H9 (cell line): ENCODE measurements at regions not wholly inside any gene's neighbourhood (a gene's known extent, or its start where the extent isn't known, plus 50 kb on each side); places are given as distances from the start of the nearest gene placed in this dataset.

Experiments
- DNase-seq: peaks from one replicate; pipeline ENCODE4 v3.0.0-alpha.2; 2017
- H2AFZ ChIP-seq: one replicate; pipeline ENCODE4 v1.6.1; 2013; ENCODE audit warnings: mild to moderate bottlenecking, low read length, control low read depth, moderate library complexity
- H2AK5ac ChIP-seq: 2 replicates; pipeline ENCODE4 v1.6.1; 2013; ENCODE audit warnings: low read length, control low read depth, mixed read lengths; ENCODE audit not compliant: insufficient read length
- H2BK120ac ChIP-seq: one replicate; pipeline ENCODE4 v1.6.1; 2013; ENCODE audit warnings: low read depth, mild to moderate bottlenecking, low read length, control low read depth, inconsistent platforms; ENCODE audit not compliant: poor library complexity, severe bottlenecking
- H2BK12ac ChIP-seq: 2 replicates; pipeline ENCODE4 v1.6.1; 2013; ENCODE audit warnings: low read length, control low read depth, mixed read lengths, low read depth; ENCODE audit not compliant: insufficient read length
- H2BK15ac ChIP-seq: 2 replicates; pipeline ENCODE4 v1.6.1; 2013; ENCODE audit warnings: low read depth, low read length, control low read depth
- H2BK20ac ChIP-seq: one replicate; pipeline ENCODE4 v1.6.1; 2013; ENCODE audit warnings: low read depth, mild to moderate bottlenecking, low read length, control low read depth, inconsistent platforms; ENCODE audit not compliant: poor library complexity, severe bottlenecking
- H2BK5ac ChIP-seq: 2 replicates; pipeline ENCODE4 v1.6.1; 2013; ENCODE audit warnings: low read length, control low read depth, mixed read lengths; ENCODE audit not compliant: insufficient read length
- H3K14ac ChIP-seq: 2 replicates; pipeline ENCODE4 v1.6.1; 2013; ENCODE audit warnings: low read length, control low read depth; ENCODE audit not compliant: insufficient read depth
- H3K18ac ChIP-seq: 2 replicates; pipeline ENCODE4 v1.6.1; 2013; ENCODE audit warnings: low read depth, mild to moderate bottlenecking, mixed read lengths, low read length, control low read depth; ENCODE audit not compliant: insufficient read length
- H3K23ac ChIP-seq: 2 replicates; pipeline ENCODE4 v1.6.1; 2013; ENCODE audit warnings: low read length, control low read depth, mixed read lengths, low read depth; ENCODE audit not compliant: insufficient read length
- H3K23me2 ChIP-seq: 2 replicates; pipeline ENCODE4 v1.6.1; 2013; ENCODE audit warnings: low read depth, mild to moderate bottlenecking, mixed read lengths, low read length, control low read depth; ENCODE audit not compliant: insufficient read length, poor library complexity, severe bottlenecking
- H3K27ac ChIP-seq: 2 replicates; pipeline ENCODE4 v1.5.1; 2013; ENCODE audit warnings: low read length, control low read depth, mixed read lengths, low read depth; ENCODE audit not compliant: insufficient read length
- H3K27me3 ChIP-seq: 2 replicates; pipeline ENCODE4 v1.6.1; 2013; ENCODE audit warnings: low read length, control low read depth, inconsistent platforms; ENCODE audit not compliant: insufficient read depth
- H3K4ac ChIP-seq: 2 replicates; pipeline ENCODE4 v1.6.1; 2013; ENCODE audit warnings: low read depth, mild to moderate bottlenecking, control low read depth, inconsistent platforms, low read length, moderate library complexity
- H3K4me1 ChIP-seq: 2 replicates; pipeline ENCODE4 v1.6.1; 2013; ENCODE audit warnings: low read length, control low read depth, inconsistent platforms; ENCODE audit not compliant: insufficient read depth
- H3K4me2 ChIP-seq: 2 replicates; pipeline ENCODE4 v1.6.1; 2013; ENCODE audit warnings: low read length, control low read depth, mixed read lengths; ENCODE audit not compliant: insufficient read length, insufficient read depth
- H3K56ac ChIP-seq: 2 replicates; pipeline ENCODE4 v1.6.1; 2013; ENCODE audit warnings: low read depth, mild to moderate bottlenecking, mixed read lengths, low read length, control low read depth; ENCODE audit not compliant: insufficient read length
- H3K79me1 ChIP-seq: 2 replicates; pipeline ENCODE4 v1.6.1; 2013; ENCODE audit warnings: low read depth, mild to moderate bottlenecking, moderate library complexity, low read length, control low read depth, inconsistent platforms; ENCODE audit not compliant: insufficient read depth, poor library complexity, severe bottlenecking
- H3K79me2 ChIP-seq: 2 replicates; pipeline ENCODE4 v1.6.1; 2013; ENCODE audit warnings: low read length, control low read depth, inconsistent platforms; ENCODE audit not compliant: insufficient read depth
- H3K9ac ChIP-seq: 2 replicates; pipeline ENCODE4 v1.6.1; 2013; ENCODE audit warnings: low read length, control low read depth, mixed read lengths; ENCODE audit not compliant: insufficient read length; ENCODE audit errors: extremely low read depth
- H3K9me3 ChIP-seq: one replicate; pipeline ENCODE4 v1.6.1; 2013; ENCODE audit warnings: low read depth, low read length, inconsistent platforms; ENCODE audit not compliant: control insufficient read depth
- H3T11ph ChIP-seq: one replicate; pipeline ENCODE4 v1.6.1; 2013; ENCODE audit warnings: mild to moderate bottlenecking, low read length, control low read depth, inconsistent platforms
- H4K20me1 ChIP-seq: one replicate; pipeline ENCODE4 v1.6.1; 2013; ENCODE audit not compliant: control insufficient read depth, insufficient read length, insufficient read depth
- H4K5ac ChIP-seq: 2 replicates; pipeline ENCODE4 v1.6.1; 2013; ENCODE audit warnings: low read depth, mild to moderate bottlenecking, mixed read lengths, low read length, control low read depth; ENCODE audit not compliant: insufficient read length
- H4K8ac ChIP-seq: replicated peaks from 2 replicates; pipeline ENCODE4 v1.6.1; 2013; ENCODE audit warnings: low read length, control low read depth, mixed read lengths, low read depth; ENCODE audit not compliant: insufficient read length
- H4K91ac ChIP-seq: 2 replicates; pipeline ENCODE4 v1.6.1; 2013; ENCODE audit warnings: low read depth, mild to moderate bottlenecking, moderate library complexity, mixed read lengths, low read length, control low read depth; ENCODE audit not compliant: insufficient read length
- H3K27ac Mint-ChIP-seq, 3 experiments: 2 replicates in 2 of 3; 3 replicates in 1 of 3; pipeline ENCODE4 v1.8.0; 2020 to 2021; ENCODE audit warnings: mixed read lengths in 3 of 3, mild to moderate bottlenecking in 1 of 3, moderate library complexity in 1 of 3
- H3K27me3 Mint-ChIP-seq: 2 replicates; pipeline ENCODE4 v1.8.0; 2021; ENCODE audit warnings: low read depth, mild to moderate bottlenecking, moderate library complexity, mixed read lengths
- H3K36me3 Mint-ChIP-seq, 3 experiments: 2 replicates in 2 of 3; 3 replicates in 1 of 3; pipeline ENCODE4 v1.8.0; 2020 to 2021; ENCODE audit warnings: low read depth in 3 of 3, mixed read lengths in 3 of 3; ENCODE audit not compliant: insufficient read depth in 1 of 3
- H3K4me1 Mint-ChIP-seq, 2 experiments: 2 replicates each; pipeline ENCODE4 v1.8.0; 2020; ENCODE audit warnings: mixed read lengths in 2 of 2
- H3K4me3 Mint-ChIP-seq, 2 experiments: 2 replicates in 1 of 2; 3 replicates in 1 of 2; pipeline ENCODE4 v1.8.0; 2020 to 2021; ENCODE audit warnings: mild to moderate bottlenecking in 2 of 2, mixed read lengths in 2 of 2, moderate library complexity in 1 of 2
- H3K9me3 Mint-ChIP-seq, 2 experiments: 2 replicates in 1 of 2; 3 replicates in 1 of 2; pipeline ENCODE4 v1.8.0; 2020; ENCODE audit warnings: mild to moderate bottlenecking in 2 of 2, mixed read lengths in 2 of 2, moderate library complexity in 1 of 2
- TF ChIP-seq, protein P1 (sequence below): fragments of 200-600 bp; sonication (generic); conservative IDR thresholded peaks from 3 replicates; pipeline ENCODE4 v1.8.0; 2021; ENCODE audit warnings: antibody characterized with exemption, mild to moderate bottlenecking

DNA sequence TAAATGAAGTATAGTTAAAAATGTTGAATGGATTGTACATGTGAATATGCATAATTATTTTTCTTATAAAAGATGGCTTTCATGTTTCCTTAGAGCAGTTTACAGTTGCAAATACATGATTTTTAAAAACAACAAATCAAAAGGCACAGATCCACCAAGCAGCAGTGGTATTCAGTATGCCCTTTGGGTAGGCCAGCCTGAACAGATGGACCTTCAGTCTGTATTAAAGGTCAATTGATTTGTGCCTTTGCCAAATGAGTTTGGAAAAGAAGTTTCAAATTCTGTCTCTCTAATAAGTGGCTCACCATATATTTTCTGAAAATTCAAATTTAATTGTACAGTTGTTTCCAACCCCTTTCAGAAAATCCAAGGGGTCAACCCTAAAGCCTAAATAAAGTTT lies 477.1 kb downstream of the NSUN3 start:
- no peak overlapping the region for H3K14ac ChIP-seq
- H3K4me3 Mint-ChIP-seq = no peak overlapping the region
- no peak overlapping the region for H2BK15ac ChIP-seq
- no peaks in the 10 kb centered on the region; a peak in 1 of 5 replicates for H3K9me3 Mint-ChIP-seq
- no peak overlapping the region for H3K56ac ChIP-seq
- no peaks in the 10 kb centered on the region for H3K27me3 ChIP-seq
- H3K4me1 ChIP-seq = no peaks in the 10 kb centered on the region
- H3K18ac ChIP-seq = no peak overlapping the region
- no peaks in the 10 kb centered on the region for H4K20me1 ChIP-seq
- H3K23ac ChIP-seq = no peak overlapping the region
- no peak overlapping the region for H3K27ac ChIP-seq
- H3K9ac ChIP-seq = no peak overlapping the region
- no peak overlapping the region for H3K4me2 ChIP-seq
- no peaks in the 10 kb centered on the region for H3K4me1 Mint-ChIP-seq
- no peaks in the 10 kb centered on the region for H3K27me3 Mint-ChIP-seq
- H3K79me2 ChIP-seq = no peaks in the 10 kb centered on the region
- no peak overlapping the region for H2BK12ac ChIP-seq
- H3K36me3 Mint-ChIP-seq = no peaks in the 10 kb centered on the region
- H2AK5ac ChIP-seq = no peak overlapping the region
- no peak overlapping the region for H2BK5ac ChIP-seq
- no peak overlapping the region for H3T11ph ChIP-seq
- H3K4ac ChIP-seq = no peak overlapping the region
- no peak overlapping the region for H2BK20ac ChIP-seq
- H3K23me2 ChIP-seq = no peaks in the 10 kb centered on the region
- no peak for DNase-seq
- no peaks in the 10 kb centered on the region for H3K9me3 ChIP-seq
- H4K91ac ChIP-seq = no peak overlapping the region
- H2AFZ ChIP-seq = no peak overlapping the region
- TF ChIP-seq, protein P1, sequence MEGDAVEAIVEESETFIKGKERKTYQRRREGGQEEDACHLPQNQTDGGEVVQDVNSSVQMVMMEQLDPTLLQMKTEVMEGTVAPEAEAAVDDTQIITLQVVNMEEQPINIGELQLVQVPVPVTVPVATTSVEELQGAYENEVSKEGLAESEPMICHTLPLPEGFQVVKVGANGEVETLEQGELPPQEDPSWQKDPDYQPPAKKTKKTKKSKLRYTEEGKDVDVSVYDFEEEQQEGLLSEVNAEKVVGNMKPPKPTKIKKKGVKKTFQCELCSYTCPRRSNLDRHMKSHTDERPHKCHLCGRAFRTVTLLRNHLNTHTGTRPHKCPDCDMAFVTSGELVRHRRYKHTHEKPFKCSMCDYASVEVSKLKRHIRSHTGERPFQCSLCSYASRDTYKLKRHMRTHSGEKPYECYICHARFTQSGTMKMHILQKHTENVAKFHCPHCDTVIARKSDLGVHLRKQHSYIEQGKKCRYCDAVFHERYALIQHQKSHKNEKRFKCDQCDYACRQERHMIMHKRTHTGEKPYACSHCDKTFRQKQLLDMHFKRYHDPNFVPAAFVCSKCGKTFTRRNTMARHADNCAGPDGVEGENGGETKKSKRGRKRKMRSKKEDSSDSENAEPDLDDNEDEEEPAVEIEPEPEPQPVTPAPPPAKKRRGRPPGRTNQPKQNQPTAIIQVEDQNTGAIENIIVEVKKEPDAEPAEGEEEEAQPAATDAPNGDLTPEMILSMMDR = no peak
- H2BK120ac ChIP-seq = no peak overlapping the region
- no peak overlapping the region for H4K5ac ChIP-seq
- H3K27ac Mint-ChIP-seq = no peak overlapping the region
- no peaks in the 10 kb centered on the region for H3K79me1 ChIP-seq
- H4K8ac ChIP-seq = no peak overlapping the region
